Neuronal stem cell (in vitro differentiated cells): ENCODE measurements at regions not wholly inside any gene's neighbourhood (a gene's known extent, or its start where the extent isn't known, plus 50 kb on each side); places are given as distances from the start of the nearest gene placed in this dataset.

Experiments
- DNase-seq: peaks from one replicate; pipeline ENCODE4 v3.0.0-alpha.2; 2013; ENCODE audit warnings: low spot score
- H2AFZ ChIP-seq: one replicate; pipeline ENCODE4 v1.6.1; 2013; ENCODE audit warnings: mild to moderate bottlenecking, low read length, inconsistent platforms
- H2AK5ac ChIP-seq: 2 replicates; pipeline ENCODE4 v1.6.1; 2013; ENCODE audit warnings: low read depth, mild to moderate bottlenecking, inconsistent platforms, low read length, moderate library complexity, mixed read lengths
- H2BK120ac ChIP-seq: 2 replicates; pipeline ENCODE4 v1.6.1; 2013; ENCODE audit warnings: low read depth, mild to moderate bottlenecking, inconsistent platforms, low read length, moderate library complexity, mixed read lengths
- H2BK12ac ChIP-seq: one replicate; pipeline ENCODE4 v1.6.1; 2013; ENCODE audit warnings: low read length, inconsistent platforms
- H2BK15ac ChIP-seq: 2 replicates; pipeline ENCODE4 v1.6.1; 2013; ENCODE audit warnings: mild to moderate bottlenecking, low read length, inconsistent platforms, mixed read lengths
- H2BK5ac ChIP-seq: one replicate; pipeline ENCODE4 v1.6.1; 2013; ENCODE audit warnings: inconsistent platforms, mild to moderate bottlenecking, low read length, moderate library complexity
- H3K14ac ChIP-seq: one replicate; pipeline ENCODE4 v1.6.1; 2013; ENCODE audit warnings: low read length, inconsistent platforms
- H3K18ac ChIP-seq: 2 replicates; pipeline ENCODE4 v1.6.1; 2013; ENCODE audit warnings: low read length, inconsistent platforms
- H3K23ac ChIP-seq: 2 replicates; pipeline ENCODE4 v1.6.1; 2013; ENCODE audit warnings: low read depth, mild to moderate bottlenecking, mixed read lengths, low read length, inconsistent platforms; ENCODE audit not compliant: poor library complexity
- H3K27ac ChIP-seq: replicated peaks from 3 replicates; pipeline ENCODE4 v1.5.1; 2013; ENCODE audit warnings: low read length, inconsistent platforms
- H3K27me3 ChIP-seq, 3 experiments: 2 replicates each; pipeline ENCODE4 v1.6.1; 2013; ENCODE audit warnings: low read length in 3 of 3, mild to moderate bottlenecking in 2 of 3, inconsistent platforms in 1 of 3, low read depth in 1 of 3, mixed read lengths in 1 of 3, moderate library complexity in 1 of 3; ENCODE audit not compliant: control insufficient read depth in 3 of 3, insufficient read depth in 3 of 3
- H3K36me3 ChIP-seq, 2 donors: replicated peaks in 1 of 2; 2 replicates each; pipeline ENCODE4 v1.6.1; 2013; ENCODE audit warnings: low read length in 2 of 2; ENCODE audit not compliant: control insufficient read depth in 2 of 2, insufficient read depth in 2 of 2
- H3K4ac ChIP-seq: 2 replicates; pipeline ENCODE4 v1.6.1; 2013; ENCODE audit warnings: inconsistent platforms, mild to moderate bottlenecking, low read length, moderate library complexity
- H3K4me1 ChIP-seq, 2 donors: 1 replicate in 1 of 2; 2 replicates in 1 of 2; pipeline ENCODE4 v1.6.1; 2013; ENCODE audit warnings: low read length in 2 of 2, low read depth in 1 of 2; ENCODE audit not compliant: control insufficient read depth in 2 of 2, insufficient read depth in 1 of 2
- H3K4me2 ChIP-seq: one replicate; pipeline ENCODE4 v1.6.1; 2013; ENCODE audit warnings: mild to moderate bottlenecking, low read length, inconsistent platforms; ENCODE audit not compliant: insufficient read depth, poor library complexity, severe bottlenecking
- H3K4me3 ChIP-seq, 2 donors: 2 replicates each; pipeline ENCODE4 v1.5.1; 2013; ENCODE audit warnings: low read length in 2 of 2, mild to moderate bottlenecking in 2 of 2, inconsistent platforms in 1 of 2, moderate library complexity in 1 of 2
- H3K79me1 ChIP-seq: one replicate; pipeline ENCODE4 v1.6.1; 2013; ENCODE audit warnings: low read depth, mild to moderate bottlenecking, inconsistent platforms, low read length, moderate library complexity
- H3K9ac ChIP-seq: one replicate; pipeline ENCODE4 v1.6.1; 2013; ENCODE audit warnings: mild to moderate bottlenecking, low read depth, low read length, inconsistent platforms; ENCODE audit not compliant: poor library complexity
- H3K9me3 ChIP-seq, 2 donors: replicated peaks in 1 of 2; 2 replicates each; pipeline versions ENCODE3 to v1.6.1; 2013; ENCODE audit warnings: low read length in 2 of 2, mild to moderate bottlenecking in 2 of 2, inconsistent platforms in 1 of 2, low read depth in 1 of 2, mixed read lengths in 1 of 2, moderate library complexity in 1 of 2; ENCODE audit not compliant: control insufficient read depth in 2 of 2, insufficient read depth in 1 of 2
- H4K8ac ChIP-seq: one replicate; pipeline ENCODE4 v1.6.1; 2013; ENCODE audit warnings: low read depth, mild to moderate bottlenecking, inconsistent platforms, low read length, moderate library complexity
- H4K91ac ChIP-seq: one replicate; pipeline ENCODE4 v1.6.1; 2013; ENCODE audit warnings: low read length, low read depth, mild to moderate bottlenecking, inconsistent platforms; ENCODE audit not compliant: poor library complexity
- WGBS, 2 donors: extraction: QIAGEN DNeasy Blood & Tissue Kit; methylation state at CpG; one replicate each; pipeline ENCODE4 v1.1.7; 2013; ENCODE audit warnings: missing lambda C conversion rate in 2 of 2, mixed read lengths in 1 of 2; ENCODE audit not compliant: insufficient read length in 2 of 2, insufficient replicate concordance in 1 of 2; ENCODE audit errors: extremely low coverage in 2 of 2; 5-methylcytosine and 5-hydroxymethylcytosine counted together

GRCh38 chr9:126275386-126276001 is 51.1 kb upstream of the MVB12B start:
- Histone ChIP-seq H2BK15ac (peak overlapping the region; percentile 4), H4K8ac (peak overlapping the region; percentile 70), H3K27me3 (no peaks in the 10 kb centered on the region), H3K4me3 (no peak overlapping the region), H2BK120ac (no peak overlapping the region), H3K27ac (peak overlapping the region; percentile 48), H4K91ac (no peak overlapping the region), H3K18ac (peak overlapping the region; percentile 87), H2BK5ac (peak overlapping the region; percentile 31), H2AK5ac (no peak overlapping the region), H2AFZ (peak overlapping the region; percentile 83), H3K9me3 (no peaks in the 10 kb centered on the region), H3K4me2 (no peak overlapping the region), H3K23ac (no peak overlapping the region), H3K9ac (no peak overlapping the region), H3K79me1 (no peaks in the 10 kb centered on the region), H2BK12ac (no peak overlapping the region), H3K36me3 (no peaks in the 10 kb centered on the region), H3K4me1 (peaks cover 10 to 13% of the 10 kb centered on the region in 2 donors), H3K4ac (no peak overlapping the region), H3K14ac (no peak overlapping the region)
- peak; percentile 29 for DNase-seq
- WGBS, 2 donors: no CpG with 5 or more reads among the region's 13 CpGs

DNA sequence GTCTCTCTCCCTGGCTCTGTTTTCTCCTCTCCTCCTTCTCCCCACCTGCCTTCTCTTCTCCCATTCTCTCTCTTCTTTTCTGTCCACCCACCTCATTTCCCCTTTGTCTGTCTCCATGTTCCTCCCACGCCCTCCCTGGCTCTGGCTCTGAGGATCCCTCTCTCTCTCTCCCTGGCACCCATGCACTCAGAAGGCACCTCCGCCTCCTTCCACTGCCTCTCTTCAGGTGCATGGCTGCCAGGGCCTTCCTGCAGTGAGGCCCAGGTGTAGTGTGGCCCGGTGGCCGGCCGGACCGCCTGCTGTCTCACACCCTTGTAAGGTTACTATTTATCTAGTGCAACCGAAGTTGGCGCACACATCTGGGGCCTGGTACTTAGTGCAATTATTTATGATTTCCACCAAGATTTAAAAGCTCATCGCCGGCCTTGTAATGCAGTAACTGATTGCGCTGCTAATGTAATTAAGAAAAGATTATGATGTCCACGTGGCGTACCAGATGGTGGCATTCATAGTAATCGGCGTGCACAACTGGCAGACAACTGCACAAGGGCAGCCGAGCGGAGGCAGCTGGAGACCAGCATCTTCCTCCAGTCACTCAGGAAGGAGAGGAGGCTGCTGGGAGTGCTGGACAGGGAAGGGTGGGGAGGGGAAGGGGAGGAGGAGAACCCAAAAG is 50.4 kb upstream of the MVB12B start:
- H2BK5ac ChIP-seq: peak overlapping the region; percentile 31
- H3K4me1 ChIP-seq: peaks cover 10 to 13% of the 10 kb centered on the region in 2 donors
- no peak overlapping the region for H4K91ac ChIP-seq
- no peak overlapping the region for H3K9ac ChIP-seq
- no peak overlapping the region for H3K4me3 ChIP-seq
- no peak overlapping the region for H3K4me2 ChIP-seq
- H4K8ac ChIP-seq: peak overlapping the region; percentile 70
- DNase-seq: no peak
- H3K79me1 ChIP-seq: no peaks in the 10 kb centered on the region
- H3K18ac ChIP-seq: peak overlapping the region; percentile 71
- H3K9me3 ChIP-seq: no peaks in the 10 kb centered on the region
- no peak overlapping the region for H2AK5ac ChIP-seq
- peak overlapping the region; percentile 28 for H2BK15ac ChIP-seq
- H2AFZ ChIP-seq: peak overlapping the region; percentile 83
- H3K27me3 ChIP-seq: no peaks in the 10 kb centered on the region
- peak overlapping the region; percentile 78 for H2BK120ac ChIP-seq
- no peak overlapping the region for H3K4ac ChIP-seq
- peak overlapping the region; percentile 97 for H2BK12ac ChIP-seq
- no peak overlapping the region for H3K14ac ChIP-seq
- no CpG with 5 or more reads among the region's 17 CpGs for WGBS, 2 donors
- H3K23ac ChIP-seq: peak overlapping the region; percentile 8
- H3K27ac ChIP-seq: no peak overlapping the region
- H3K36me3 ChIP-seq: no peaks in the 10 kb centered on the region
